GM21786 (cell line): ENCODE measurements at regions not wholly inside any gene's neighbourhood (a gene's known extent, or its start where the extent isn't known, plus 50 kb on each side); places are given as distances from the start of the nearest gene placed in this dataset.
"Not testable (repeated sequence)": the region's sequence is repeated elsewhere in the genome, so short reads cannot be mapped to it uniquely, and the experiment has no call there.

Experiments used
- ATAC-seq: cut with Tn5 transposase; IDR thresholded peaks from one replicate; pipeline ENCODE4 v1.9.1; 2021; ENCODE audit not compliant: unreplicated experiment

- ATAC-seq, result no peak
Observed at GRCh38 chr4:147139455-147140198, 194.0 kb upstream of the TTC29 start.

DNA sequence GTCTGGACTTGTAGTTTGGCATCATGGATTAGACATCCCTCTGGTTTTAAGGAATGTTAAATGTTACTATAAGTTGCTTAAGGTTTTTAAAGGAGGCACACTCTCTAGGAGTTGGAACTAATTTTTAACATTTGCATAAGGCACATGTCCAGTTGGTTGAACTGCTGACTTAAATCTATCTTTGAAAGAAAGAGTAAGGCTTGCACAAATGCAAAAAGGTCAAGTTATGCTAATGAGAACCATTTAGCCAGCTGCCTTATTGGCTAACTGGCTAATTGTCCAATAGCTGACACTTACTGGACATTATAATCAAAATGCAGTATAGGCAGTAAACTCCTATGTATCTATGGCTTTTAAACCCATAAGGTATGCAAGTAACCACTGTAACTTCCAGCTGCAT, 206.1 kb upstream of the TTC29 start:
- ATAC-seq, result no peak

- ATAC-seq, result no peak
Observed at GRCh38 chr4:147157860-147158701, 212.4 kb upstream of the TTC29 start.

GRCh38 chr4:147160908-147161513, 215.3 kb upstream of the TTC29 start:
- ATAC-seq, result peak; percentile 89

DNA sequence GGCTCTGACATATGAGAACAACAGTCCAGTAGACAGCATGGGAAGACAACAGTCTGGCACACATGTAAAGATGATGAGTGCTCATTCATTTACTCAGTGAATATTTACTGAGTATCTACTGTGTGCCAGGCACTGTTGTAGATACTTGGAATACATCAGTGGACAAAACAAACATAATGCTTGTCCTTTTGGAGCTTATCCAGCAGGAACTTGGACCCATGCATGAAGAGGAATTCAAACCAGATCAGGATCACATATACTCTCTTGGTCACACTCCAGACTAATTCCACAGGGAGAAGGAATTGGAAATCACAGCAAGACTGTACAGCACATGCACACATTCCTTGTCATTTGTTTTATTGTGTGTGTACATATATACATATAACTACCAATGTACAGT, 217.6 kb upstream of the TTC29 start:
- no peak for ATAC-seq

DNA sequence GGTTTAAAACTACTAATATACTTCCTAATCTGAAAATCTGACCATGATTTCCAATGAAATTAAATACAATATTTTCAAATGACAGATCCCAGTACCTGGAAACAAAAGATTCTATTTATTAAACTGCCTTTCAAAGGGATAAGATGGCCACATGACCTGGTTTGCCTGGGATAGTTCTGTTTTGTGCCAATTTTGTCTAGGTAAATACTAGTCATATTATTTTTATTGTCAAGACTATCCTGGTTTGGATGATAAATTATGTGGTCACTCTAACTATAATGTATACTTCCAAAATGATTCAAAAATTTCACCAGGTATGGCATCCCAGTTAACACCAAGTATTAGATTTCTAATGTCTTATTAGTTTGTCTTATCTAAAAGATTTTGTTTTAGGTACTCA, 222.5 kb upstream of the TTC29 start:
- not testable (repeated sequence) for ATAC-seq

GRCh38 chr4:147173322-147173721, 227.7 kb upstream of the TTC29 start:
- no peak for ATAC-seq

DNA sequence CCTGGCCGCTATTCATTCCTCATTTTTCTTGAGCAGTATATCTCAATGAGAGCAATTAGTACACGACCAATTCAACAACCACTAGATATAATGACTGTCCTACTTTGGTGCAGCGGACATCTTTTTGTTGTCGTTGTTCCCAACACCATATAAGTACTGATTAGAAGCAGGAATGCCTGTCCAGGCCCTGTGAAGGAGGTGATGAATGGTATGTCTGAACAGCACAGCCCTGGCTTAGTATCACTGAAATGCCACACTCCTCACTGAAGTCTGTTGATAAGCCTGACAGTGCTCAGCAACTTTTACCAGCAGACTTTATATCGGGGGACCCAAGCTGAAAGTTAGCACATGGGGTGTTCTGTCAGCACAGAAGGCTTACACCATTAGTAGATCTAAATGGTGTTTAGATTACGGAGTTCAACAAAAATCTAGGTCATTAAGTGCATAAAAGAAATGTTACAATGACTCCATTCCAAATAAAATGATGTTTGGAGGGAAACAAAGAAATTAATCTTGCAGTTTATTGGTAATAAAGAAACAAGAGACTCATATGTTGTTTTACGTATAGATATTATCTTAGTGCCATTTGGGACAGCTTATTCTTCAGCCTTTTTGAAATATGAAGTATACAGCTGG, 228.3 kb upstream of the TTC29 start:
- no peak for ATAC-seq

DNA sequence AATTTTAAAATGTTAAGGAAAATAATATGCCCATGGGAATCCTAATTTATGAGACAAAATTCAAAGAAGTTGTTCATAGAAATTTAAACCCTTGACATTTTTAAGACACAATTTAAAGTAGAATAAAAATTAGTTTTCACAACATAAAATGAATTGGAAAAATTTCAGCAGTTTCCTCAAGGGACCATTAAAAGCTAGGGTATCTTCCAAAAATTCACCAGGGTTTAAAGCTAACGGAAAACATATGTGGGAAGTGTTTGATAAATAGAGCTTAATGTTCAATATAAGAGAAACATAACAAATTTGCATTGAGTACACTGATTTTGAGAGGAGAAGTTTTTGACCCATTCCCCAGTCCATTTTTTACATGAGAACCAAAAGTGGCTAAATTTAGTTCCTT, 228.9 kb upstream of the TTC29 start:
- no peak for ATAC-seq

DNA sequence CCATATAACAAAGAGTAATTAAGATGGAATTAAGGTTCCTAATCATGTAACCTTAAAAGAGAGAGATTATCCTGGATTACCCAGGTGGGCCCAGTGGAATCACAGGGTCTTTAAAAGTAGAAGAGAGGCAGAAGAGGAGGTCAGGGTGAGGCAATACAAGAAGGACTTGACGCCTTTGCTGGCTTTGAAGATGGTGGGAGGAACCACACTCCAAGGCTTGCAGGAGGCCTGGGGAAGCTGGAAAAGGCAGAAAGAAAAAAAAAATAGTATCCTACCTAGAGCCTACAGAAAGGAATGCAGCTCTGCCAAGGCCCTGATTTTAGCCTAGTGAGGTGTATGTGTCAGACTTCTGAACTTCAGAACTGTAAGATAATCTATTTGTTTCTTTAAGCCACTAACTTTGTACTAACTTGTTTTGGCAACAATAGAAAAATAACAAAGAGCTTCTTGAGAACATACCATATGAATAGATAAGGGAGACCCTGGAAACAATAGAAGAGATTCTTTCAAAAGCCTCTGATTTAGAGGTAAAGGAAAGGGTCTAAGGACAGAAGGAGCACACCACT, 229.9 kb upstream of the TTC29 start:
- no peak for ATAC-seq

- ATAC-seq, result no peak
Observed at GRCh38 chr4:147182041-147182440, 236.4 kb upstream of the TTC29 start.

DNA sequence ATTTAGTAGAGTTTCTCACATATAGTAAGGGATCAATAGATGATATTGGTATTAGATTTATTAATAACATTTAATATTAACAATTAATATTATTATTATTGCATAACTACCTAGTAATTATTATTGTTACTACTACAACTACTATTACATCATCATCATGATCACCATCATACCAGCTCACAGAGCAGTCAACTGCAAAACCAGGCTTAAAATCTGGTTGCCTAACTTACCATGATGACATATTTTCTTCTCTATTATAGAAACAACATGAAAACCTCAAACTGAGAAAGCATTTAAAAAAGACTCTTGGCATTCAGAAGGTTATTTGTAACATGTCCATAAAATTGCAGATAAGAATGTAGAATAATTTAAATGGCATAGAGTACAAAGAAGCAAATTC, 247.0 kb upstream of the TTC29 start:
- ATAC-seq, result no peak

DNA sequence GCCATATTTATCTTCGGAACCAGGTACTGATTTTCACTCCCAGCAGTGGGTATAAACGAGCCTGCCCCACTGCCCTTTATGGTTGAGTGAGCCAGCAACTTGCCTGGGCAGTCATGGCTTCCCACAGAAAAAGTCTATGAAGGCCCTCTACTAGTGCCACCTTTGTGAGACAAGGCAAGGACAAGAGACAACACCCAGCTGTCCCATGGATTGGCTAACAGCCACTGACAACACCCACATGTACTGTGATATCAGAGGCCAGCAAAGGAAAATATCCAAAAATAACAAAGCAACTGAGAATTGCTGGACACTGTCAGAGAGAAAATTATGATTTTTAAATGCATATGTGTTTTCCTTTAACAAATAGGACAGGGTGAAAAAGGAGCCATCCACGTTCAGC, 248.4 kb upstream of the TTC29 start:
- no peak for ATAC-seq

DNA sequence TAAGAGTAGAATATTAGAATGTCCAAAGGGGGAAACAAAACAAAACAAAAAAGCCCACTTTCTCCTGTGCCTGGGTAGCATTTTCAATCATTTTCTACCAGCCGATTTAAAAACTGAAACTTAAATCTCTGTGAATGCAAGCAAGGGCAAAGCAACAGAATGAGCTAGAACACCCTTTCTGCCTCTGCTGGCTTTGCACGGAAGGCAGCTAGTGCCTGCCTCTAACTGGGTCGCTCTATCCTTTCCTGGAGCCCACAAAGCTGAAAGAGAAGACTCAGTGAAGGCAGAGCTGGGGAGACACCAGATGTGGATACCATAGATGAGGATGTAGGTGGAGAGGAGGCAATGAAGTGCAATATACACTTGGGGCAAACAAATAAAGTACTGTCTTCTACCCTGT, 248.9 kb upstream of the TTC29 start:
- no peak for ATAC-seq

DNA sequence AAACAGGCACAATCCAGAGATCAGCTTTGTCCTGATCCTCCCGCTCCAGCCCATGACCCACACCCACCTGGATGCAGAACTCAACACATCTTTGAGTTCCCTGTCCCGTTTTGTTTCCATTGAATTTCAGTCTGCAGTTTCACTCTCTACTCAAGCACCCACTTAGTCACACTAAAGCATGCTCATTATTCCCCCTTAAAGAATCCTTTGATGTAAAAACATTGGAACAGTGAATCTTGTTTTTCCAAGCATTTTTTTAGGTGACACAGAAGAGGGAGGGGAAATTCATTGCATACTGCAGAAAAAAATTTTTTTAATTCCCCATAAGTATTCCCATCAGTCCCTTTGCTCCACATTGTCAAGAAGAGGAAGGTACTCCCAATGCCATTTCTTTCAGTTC, 249.7 kb upstream of the TTC29 start:
- no peak for ATAC-seq

DNA sequence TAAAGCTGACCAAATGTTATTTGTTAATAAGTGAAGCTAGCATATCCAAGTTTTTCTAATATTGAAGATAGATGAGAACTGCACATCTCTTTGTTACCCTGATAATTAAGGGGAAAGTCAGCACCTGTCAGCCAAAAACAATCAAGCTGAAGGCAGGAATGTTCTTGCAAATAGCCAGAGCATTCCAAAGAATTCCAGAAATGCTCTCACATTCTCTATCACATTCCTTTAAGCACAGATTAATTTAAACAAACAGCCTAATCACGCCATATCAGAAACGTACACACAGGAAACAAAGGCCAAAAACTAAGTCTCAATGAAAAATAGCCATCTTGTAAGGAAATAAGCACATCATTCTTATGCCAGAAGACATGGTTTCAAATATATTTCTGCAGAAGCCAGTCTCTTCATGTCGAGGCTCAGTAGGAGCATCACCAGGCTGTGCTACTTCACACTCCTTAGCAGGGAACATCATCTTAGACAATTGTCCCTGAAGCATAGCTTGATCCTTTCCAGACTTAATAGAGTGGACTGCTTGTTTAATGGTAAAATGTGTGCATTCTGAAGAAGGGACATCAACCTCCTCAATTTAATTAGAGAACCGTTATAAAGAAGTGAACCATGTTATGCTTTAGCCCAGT, 252.9 kb upstream of the TTC29 start:
- ATAC-seq, result no peak

- ATAC-seq, result no peak
Observed at GRCh38 chr4:147201016-147201415, 255.4 kb upstream of the TTC29 start.

DNA sequence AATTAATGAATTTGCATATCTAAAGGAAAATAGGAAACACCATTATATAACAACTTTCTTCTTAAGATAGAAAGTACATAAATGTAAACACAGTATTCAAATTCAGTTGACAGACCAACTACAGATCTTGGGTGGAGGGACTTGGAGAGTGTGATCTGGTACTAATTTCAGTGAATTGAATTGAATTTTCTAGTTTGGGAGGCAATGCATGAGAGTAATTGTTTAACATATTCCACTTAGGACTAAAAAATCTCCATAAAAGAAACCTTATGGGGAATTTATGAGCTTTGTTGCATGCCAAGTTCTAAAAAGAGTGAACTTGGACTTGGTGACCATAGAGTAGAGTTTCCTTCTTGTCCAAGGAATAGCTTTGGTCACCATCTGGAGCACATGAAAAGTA, 261.1 kb upstream of the TTC29 start:
- ATAC-seq, result no peak

DNA sequence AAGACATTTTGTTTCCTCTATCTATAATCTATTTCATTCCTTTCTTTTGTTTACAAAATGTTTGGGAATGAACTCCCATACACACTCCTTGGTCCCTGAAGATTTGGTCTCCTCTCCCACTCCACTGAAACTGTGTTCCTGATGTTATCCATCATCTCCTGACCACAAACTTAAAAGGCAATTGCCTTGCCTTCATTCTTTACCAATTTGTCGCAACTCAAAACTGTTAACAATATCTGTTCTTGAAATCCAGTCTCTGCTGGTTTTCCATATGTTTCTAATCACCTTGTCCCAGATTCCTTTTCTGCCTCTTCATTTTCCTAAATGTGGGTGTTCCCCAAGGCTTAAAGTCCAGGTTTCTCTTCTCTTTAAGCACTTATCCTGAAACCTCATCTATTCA, 262.2 kb upstream of the TTC29 start:
- no peak for ATAC-seq

GRCh38 chr4:147217655-147218054, 263.2 kb upstream of the EDNRA start:
- no peak for ATAC-seq

GRCh38 chr4:147219145-147219544, 261.8 kb upstream of the EDNRA start:
- ATAC-seq, result no peak
